Epidermal melanocyte (primary cell): ENCODE measurements at regions not wholly inside any gene's neighbourhood (a gene's known extent, or its start where the extent isn't known, plus 50 kb on each side); places are given as distances from the start of the nearest gene placed in this dataset.
A peak's percentile ranks its signal among the peaks of the same experiment; 100 is the strongest.
"Not testable (repeated sequence)": the region's sequence is repeated elsewhere in the genome, so short reads cannot be mapped to it uniquely, and the experiment has no call there.

Experiments
- DNase-seq: peaks from one replicate; pipeline ENCODE4 v3.0.0; 2011; ENCODE audit warnings: low spot score; ENCODE audit not compliant: insufficient read length

DNA sequence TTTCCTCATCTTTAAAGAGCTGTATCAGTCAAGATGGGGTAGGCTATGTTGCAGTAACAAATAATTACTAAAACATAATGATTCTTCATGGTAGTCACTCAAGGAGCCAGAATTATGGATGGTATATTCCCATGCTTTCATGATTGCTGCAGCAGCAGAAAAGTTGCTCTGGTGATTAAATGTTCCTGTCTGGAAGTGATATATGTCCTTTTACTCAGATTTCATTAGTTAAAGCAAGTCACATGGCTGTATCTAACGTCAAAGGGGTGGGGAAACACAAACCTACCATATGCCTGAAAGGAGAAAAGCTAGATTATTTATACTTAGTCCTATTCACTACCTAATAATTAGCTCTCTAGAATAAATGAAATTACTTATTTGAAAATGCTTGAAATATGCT, 594.7 kb downstream of the SOX5 start:
- no peak for DNase-seq

DNA sequence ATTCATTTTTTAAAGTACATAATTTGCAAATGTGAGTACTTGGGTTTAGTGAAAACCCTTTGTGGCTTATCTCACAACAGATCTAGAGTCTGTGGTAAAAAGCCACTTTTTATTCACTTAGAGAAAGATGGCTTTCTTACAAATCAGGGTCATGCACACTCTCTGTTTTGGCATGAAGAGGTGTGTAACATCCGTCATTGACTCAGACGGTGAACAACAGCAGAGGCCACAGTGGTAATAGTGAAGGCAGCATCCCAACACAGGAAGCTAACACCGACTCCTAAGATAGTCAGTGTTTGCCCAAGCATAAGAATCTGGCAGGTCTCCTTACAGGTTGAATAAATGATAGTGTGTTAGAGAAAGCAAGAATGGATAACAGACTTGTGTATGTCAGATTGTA, 593.0 kb downstream of the SOX5 start:
- DNase-seq = no peak

DNA sequence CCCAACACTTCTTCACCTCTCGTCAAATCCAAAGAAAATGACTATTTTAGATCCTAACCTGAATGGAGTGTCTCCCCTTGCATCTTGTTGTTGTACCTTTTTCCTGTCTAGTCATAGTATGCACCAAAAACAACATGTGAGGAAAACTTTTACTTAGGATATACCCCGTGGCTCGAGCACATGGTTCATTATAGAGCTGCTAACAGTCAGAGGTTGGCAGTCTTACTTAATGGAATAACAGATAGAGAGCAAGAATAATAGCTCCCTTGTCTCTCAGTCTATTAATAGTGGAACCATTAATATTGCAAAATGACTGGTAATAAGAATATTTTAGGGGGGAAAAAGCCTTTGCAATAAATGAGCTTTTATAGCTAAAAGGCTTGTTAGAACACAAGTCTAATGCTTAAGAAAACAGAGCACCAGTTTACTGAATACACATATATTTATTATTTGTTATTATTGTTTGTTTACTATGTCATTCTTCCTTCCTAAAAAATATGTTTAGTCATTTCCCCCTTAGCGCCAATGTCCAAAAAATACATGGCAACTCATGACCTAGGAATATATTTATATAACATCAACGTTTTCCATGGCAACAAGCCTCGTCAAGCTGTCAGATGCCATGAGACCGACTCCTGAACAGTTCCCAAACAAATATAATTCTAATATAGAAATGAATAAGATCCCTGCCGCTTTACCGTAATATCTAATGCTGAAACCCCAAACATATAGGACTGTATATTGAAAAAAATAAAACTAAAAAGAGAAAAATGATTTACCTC, 592.4 kb downstream of the SOX5 start:
- peak; percentile 38 for DNase-seq

DNA sequence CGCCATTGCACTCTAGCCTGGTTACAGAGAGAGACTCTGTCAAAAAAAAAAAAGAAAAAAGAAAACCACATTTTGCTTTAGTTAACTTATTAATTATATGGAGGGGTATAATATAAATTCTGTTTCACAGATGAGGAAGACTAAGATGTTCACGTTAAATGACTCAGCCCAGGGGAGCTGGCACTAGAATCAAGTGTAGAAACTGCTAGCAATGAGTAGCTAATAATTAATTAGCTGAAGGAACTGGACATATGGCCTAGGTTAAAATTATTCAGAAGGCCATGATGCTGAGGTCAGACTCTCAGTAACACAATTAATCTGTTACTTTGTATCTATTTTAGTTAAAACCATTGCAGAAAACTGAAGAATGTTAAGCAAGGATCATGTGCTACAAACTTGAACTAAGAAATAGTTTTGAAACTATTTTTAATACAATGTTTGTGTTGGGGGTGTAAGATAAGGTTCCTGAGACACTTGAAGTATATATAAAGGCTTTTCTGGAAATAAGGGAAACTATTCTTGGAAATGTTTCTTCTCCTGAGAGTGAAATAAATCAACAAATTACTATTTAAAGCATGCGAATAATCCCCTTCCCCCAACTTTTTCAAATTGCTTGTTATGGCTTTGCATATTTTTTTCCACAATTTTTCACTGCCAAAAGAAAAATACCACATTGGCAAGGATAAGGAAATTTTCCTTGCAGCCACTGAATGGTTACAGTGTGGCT, 589.3 kb downstream of the SOX5 start:
- no peak for DNase-seq

DNA sequence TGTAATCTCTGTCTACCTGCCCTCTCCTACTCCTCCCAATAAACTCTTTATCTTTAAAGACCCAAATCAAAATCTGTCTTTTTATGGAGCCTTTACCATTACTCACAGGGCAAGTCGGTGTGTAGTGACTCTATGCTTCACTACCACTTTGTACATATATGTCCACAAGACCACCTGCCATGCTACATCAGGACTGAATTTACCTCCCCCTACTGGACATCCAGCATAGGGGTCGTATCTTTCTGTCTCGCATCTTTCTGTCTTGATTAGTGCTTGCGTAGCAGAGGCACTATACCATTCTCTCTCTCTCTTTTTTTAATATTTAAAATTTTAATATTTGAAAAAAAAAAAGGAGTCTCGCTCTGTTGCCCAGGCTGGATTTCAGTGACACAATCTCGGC, 587.5 kb downstream of the SOX5 start:
- no peak for DNase-seq

GRCh38 chr12:23368590-23368989, 580.9 kb downstream of the SOX5 start:
- DNase-seq = no peak

DNA sequence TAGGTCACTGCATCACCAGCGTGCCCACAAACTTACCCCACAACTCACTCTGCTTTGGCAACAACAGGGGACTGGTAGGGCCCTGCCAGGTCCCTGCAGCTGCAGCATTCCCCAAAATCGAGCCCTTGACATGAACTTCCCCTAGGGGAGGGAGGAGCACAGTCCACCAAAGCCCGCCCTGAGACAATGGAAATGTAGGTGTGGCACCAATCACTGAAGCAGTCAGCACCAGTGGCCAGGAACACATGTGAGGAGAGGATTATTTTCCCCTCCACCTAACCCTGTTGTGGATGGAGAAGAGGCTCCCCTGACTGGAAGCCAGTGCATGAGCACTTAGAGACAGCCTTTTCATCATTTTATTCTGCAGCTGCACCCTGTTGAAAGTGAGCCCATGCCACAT, 573.8 kb downstream of the SOX5 start:
- DNase-seq = no peak

- no peak for DNase-seq
These were observed 573.2 kb downstream of the SOX5 start for GRCh38 chr12:23376238-23376637.

- no peak for DNase-seq
These were observed 568.9 kb downstream of the SOX5 start for GRCh38 chr12:23380419-23381100.

DNA sequence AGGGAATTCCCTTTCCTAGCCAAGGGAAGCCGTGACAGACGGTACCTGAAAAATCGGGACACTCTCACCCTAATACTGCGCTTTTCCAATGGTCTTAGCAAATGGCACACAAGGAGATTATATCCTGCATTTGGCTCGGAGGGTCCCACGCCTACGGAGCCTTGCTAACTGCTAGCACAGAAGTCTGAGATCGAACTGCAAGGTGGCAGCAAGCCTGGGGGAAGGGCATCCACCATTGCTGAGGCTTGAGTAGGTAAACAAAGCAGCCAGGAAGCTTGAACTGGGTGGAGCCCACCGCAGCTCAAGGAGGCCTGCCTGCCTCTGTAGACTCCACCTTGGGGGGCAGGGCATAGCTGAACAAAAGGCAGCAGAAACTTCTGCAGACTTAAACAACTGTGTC, 560.6 kb downstream of the SOX5 start:
- DNase-seq = not testable (repeated sequence)

GRCh38 chr12:23389315-23389714, 560.2 kb downstream of the SOX5 start:
- DNase-seq = not testable (repeated sequence)

DNA sequence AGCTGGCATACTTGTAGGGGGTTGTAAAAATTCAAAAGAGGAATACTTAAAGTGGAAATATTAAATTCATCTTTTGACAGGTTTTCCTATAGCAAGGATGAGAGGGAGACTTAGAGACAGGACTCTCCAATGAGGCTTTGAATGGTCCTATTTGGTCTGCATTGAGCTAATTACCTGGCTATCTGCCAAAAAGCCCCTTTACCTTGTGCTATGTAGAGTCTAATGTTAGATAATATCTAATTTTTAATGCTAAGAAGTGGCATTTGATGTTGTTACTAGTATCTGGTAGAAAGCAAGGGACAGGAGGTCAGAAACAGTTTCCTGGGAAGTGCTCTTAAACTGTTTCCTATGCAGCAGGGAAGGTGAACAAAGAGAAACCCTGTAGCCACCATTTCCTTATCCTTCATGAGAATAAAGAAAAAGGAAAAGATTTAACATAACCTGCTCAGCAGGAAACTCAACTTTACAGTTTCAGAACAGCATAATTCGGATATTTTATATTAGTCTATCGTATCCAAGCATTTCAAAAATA, 550.0 kb downstream of the SOX5 start:
- DNase-seq = no peak

DNA sequence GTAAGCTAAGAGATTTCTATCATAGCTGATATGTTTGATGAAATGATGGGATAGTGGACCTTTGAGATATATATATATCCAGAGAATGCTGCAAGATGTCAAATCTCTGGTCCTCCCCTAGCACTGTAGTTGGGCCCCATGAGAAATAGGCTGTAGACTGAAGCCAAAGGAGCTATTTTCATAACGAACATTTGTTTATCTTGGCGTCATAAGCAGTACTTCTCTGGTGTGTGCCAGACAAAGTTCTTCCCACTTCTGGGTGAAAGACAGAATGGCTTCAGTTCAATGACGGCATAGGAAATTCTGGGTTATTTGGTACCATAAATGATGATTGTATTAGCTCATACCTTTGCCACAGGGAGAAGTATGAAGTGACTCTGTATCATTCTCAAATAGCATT, 534.3 kb downstream of the SOX5 start:
- DNase-seq = no peak

- DNase-seq = no peak
These were observed 527.9 kb downstream of the SOX5 start for GRCh38 chr12:23421556-23421955.

DNA sequence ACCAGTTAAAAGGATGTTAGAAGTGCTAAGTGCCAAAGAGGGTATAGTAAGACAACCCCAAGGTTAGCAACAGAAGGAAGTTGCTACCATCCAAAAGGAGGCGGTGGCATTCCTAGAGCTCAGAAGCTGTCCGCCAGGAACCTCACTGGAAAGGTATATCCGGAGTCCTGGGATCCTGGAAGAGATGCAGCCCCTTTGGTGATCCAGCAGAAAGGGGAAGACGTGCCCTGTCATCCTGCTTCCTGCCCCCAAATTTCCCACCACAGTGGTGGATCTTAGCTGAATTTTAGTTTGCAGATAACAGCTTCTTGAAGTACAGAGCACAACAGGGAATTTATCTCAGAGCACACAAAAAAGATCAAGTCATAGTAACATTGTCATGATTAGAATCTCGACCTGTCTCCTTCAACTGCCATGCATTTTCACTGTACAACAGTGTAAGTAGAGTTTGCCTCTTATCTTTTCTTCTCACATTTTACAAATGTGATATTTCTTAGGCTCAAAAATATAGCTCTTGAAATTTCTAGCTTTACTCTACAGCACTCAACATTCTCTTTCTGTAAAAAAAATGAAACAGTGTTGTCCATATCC, 526.3 kb downstream of the SOX5 start:
- DNase-seq = no peak

- no peak for DNase-seq
These were observed 525.7 kb downstream of the SOX5 start for GRCh38 chr12:23423796-23424195.

- no peak for DNase-seq
These were observed 524.8 kb downstream of the SOX5 start for GRCh38 chr12:23424685-23425084.

GRCh38 chr12:23426328-23426727, 523.1 kb downstream of the SOX5 start:
- DNase-seq = no peak

- no peak for DNase-seq
These were observed 520.7 kb downstream of the SOX5 start for GRCh38 chr12:23428758-23429157.

DNA sequence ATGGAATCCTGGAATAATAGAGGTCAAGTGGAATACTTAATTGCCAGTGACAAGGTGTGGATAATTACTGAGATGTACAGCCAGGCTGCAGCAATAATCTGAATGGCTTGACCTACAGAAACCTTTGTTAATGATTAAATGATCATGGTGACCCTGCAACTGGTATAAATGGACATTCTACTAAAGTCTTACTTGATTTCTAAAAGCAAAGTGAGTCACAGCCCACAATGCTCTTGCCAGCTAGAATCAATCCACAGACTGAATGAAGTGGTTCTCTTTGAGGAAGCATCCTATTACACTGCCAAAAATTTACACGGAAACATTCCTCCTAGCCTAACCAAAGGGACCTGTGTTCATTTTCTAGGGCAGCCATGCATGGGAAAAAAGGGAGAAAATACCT, 518.5 kb downstream of the SOX5 start:
- no peak for DNase-seq

DNA sequence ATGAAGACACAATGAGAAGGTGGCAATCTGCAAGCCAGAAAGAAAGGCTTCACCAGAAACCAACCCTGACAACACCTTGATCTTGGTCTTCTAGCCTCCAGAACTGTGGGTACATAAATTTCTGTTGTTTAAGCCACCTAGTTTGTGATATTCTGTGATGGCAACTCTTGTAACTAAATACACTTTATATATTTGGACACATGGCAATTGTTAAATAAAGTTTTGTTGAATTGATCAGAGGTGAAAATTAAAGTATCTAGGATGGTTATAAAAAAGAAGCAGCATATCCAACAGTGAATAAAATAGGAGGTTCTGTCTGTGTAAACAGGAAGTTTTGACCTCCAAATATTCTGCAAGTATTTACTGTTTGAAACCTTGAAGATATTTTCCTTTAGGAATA, 516.3 kb downstream of the SOX5 start:
- no peak for DNase-seq

- no peak for DNase-seq
These were observed 515.3 kb downstream of the SOX5 start for GRCh38 chr12:23434154-23434553.
